ENCODE measurements at regions not wholly inside any gene's neighbourhood (a gene's known extent, or its start where the extent isn't known, plus 50 kb on each side); places are given as distances from the start of the nearest gene placed in this dataset.

DNA sequence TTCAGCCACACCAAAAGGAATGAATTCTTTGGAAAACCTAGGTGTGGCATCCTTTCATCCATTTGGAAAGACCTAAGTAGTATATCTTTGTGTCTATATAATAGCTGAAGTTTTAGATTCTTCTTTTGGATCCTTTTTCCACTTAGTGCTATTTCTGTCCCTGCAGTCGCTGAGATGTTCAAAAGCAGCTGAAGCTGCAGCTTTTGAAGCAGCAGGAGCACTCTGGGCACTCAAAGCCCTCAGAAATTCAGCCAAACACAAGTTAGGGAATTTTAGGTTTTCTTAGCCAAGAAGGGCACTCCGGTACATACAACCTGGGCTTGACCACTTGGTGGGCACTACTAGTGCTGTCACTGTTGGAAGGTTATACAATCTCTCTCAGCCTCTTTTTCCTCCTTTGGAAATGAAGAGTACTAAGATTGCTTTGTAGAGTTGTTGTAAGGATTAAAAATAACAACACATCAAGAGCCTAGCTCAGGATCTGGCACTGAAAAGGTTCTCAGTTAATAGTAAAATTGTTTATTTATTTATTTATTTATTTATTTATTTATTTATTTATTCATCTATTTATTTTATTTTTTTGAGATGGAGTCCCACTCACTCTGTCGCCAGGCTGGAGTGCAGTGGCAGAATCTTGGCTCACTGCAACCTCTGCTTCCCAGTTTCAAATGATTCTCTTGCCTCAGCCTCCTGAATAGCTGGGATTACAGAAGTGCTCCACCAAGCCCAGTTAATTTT lies 71.9 kb upstream of the SLC22A16 start:
- TF ChIP-seq, protein P1, sequence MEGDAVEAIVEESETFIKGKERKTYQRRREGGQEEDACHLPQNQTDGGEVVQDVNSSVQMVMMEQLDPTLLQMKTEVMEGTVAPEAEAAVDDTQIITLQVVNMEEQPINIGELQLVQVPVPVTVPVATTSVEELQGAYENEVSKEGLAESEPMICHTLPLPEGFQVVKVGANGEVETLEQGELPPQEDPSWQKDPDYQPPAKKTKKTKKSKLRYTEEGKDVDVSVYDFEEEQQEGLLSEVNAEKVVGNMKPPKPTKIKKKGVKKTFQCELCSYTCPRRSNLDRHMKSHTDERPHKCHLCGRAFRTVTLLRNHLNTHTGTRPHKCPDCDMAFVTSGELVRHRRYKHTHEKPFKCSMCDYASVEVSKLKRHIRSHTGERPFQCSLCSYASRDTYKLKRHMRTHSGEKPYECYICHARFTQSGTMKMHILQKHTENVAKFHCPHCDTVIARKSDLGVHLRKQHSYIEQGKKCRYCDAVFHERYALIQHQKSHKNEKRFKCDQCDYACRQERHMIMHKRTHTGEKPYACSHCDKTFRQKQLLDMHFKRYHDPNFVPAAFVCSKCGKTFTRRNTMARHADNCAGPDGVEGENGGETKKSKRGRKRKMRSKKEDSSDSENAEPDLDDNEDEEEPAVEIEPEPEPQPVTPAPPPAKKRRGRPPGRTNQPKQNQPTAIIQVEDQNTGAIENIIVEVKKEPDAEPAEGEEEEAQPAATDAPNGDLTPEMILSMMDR (IDR thresholded peaks at IDR 0.05), result no peak
- H3K4me1 ChIP-seq (ENCODE audit: control insufficient read depth in 1 of 2, insufficient read depth in 1 of 2, low read depth in 1 of 2, low read length in 1 of 2), result peaks cover 8 to 9% of the 10 kb centered on the region in 2 experiments
- H3K4me3 ChIP-seq (ENCODE audit: low read depth in 1 of 2, low read length in 1 of 2), result no peak overlapping the region

DNA sequence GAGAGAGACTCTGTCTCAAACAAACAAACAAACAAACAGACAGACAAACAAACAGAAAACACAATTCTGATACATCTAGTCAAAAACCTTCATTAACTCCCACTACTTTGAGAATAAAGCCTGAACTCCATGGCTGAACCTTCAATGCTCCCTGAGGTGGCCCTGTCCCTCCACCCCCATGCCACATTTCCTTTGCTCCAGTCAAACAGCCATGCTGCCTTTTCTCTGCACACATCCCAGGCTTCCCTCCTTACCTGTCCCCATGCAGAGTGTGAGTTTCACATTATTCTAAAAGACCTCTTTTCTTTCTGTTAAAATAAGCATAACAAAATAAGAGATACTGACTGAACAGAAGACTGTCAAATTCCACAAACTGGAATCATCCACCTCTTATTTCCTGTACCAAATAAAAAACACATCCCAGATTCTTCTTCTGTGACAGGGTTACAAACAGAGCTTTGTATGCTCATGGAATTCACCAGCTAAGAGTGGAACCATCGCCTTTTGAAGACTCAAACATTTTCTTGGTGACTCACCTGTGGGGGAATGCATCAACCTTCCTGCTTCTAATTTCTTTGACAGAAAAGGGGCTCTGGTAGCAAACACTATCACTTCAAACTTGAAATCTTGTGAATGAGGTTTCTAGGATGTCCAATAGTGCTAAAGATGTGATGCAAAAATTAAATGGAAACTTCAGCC lies 71.0 kb upstream of the SLC22A16 start:
- Histone ChIP-seq H3K27ac (no peak overlapping the region), H3K9me3 (no peaks in the 10 kb centered on the region), H3K36me3 (no peaks in the 10 kb centered on the region), H3K27me3 (no peaks in the 10 kb centered on the region), H3K4me1 (ENCODE audit: control insufficient read depth in 1 of 2, insufficient read depth in 1 of 2, low read depth in 1 of 2, low read length in 1 of 2) (peaks cover 11 to 12% of the 10 kb centered on the region in 2 experiments), H3K4me3 (ENCODE audit: low read depth in 1 of 2, low read length in 1 of 2) (no peak overlapping the region)
- TF ChIP-seq, protein P1 (IDR thresholded peaks at IDR 0.05), result no peak

More for the DNA sequence above, 71.9 kb upstream of the SLC22A16 start:
- H3K36me3 ChIP-seq, result no peaks in the 10 kb centered on the region
- H3K27ac ChIP-seq, result no peak overlapping the region
- no peaks in the 10 kb centered on the region for H3K9me3 ChIP-seq
- no peaks in the 10 kb centered on the region for H3K27me3 ChIP-seq

DNA sequence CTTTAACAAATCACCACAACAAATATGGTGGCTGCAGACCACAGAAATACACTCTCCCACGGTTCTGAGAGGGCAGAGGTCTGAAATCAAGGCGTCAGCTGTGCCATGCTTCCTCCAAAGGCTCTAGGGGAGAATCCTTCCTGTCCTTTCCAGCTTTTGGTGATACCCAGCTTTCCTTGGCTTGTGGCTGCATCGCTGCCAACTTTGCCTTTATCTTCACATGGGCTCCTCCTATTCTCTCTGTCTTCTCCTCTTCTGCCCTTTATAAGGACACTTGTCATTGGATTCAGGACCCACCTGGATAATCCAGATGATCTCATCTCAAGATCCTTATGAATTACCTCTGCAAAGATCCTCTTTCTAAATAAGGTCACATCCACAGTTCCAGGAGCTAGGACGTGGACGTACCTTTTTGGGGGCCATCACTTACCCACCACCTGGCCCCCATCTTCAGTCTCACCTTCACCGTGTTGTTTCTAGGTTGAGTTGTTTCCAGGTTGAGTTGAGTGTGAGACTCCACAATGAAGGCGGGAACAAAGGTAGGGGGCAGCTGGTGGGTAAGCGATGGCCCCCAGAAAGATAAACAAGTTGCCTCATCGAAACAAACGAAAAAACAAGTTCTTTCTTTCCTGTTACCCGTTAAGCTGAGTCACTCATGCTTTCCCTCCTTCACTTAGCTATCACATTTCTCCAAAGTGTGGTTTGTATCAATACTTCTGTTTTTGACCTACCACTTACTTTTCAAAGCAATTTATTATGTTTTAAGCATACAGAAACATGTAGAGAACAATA lies 68.9 kb upstream of the SLC22A16 start:
- Histone ChIP-seq H3K27me3 (no peaks in the 10 kb centered on the region), H3K9me3 (no peaks in the 10 kb centered on the region), H3K4me3 (ENCODE audit: low read depth in 1 of 2, low read length in 1 of 2) (no peak overlapping the region), H3K4me1 (ENCODE audit: control insufficient read depth in 1 of 2, insufficient read depth in 1 of 2, low read depth in 1 of 2, low read length in 1 of 2) (peaks cover 11 to 12% of the 10 kb centered on the region in 2 experiments), H3K27ac (no peak overlapping the region), H3K36me3 (no peaks in the 10 kb centered on the region)
- TF ChIP-seq, protein P1 (IDR thresholded peaks at IDR 0.05), result no peak

DNA sequence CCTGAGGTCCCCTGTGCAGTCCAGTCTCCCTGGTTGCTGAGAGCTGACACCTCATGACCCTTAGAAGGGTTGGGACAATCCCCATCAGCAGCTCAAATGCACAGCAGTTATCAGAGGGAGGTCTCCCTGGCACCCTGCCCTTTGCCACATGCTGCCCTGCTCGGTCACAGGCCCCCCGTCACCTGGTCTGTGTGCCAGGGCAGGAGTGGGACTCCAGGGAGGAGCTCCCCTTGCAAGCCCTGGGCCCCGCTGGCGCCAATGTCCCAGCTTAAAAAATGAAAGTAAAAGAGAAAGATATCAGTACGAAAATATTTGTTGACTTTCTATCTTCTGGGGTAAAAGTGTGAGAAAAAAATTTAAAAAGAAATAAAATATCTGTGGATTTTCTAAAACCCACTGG lies 68.1 kb upstream of the SLC22A16 start:
- Histone ChIP-seq H3K27me3 (no peaks in the 10 kb centered on the region), H3K36me3 (no peaks in the 10 kb centered on the region), H3K9me3 (no peaks in the 10 kb centered on the region), H3K27ac (no peak overlapping the region), H3K4me1 (ENCODE audit: control insufficient read depth in 1 of 2, insufficient read depth in 1 of 2, low read depth in 1 of 2, low read length in 1 of 2) (peaks cover 11 to 12% of the 10 kb centered on the region in 2 experiments), H3K4me3 (ENCODE audit: low read depth in 1 of 2, low read length in 1 of 2) (no peak overlapping the region)
- TF ChIP-seq, protein P1 (IDR thresholded peaks at IDR 0.05), result no peak

DNA sequence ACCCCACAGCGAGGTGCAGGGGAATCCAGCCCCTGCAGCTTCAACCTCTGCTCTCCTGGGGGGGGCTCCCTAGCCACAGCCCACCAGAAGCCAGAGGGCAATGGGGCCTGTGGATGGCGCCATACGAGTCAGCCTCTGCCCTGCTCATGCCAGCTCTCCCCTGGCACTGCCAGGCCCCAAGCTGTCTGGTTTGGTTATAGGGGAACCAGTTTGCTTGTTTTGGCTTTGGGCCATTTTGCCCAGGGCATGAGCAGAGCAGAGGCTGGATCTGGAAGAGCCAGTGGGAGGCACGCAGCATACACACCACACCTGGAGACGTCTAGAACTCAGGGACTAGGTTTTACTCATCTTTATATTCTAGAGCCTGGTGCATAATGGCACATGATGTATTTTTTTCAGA lies 66.7 kb upstream of the SLC22A16 start:
- peaks cover 11 to 12% of the 10 kb centered on the region in 2 experiments for H3K4me1 ChIP-seq (ENCODE audit: control insufficient read depth in 1 of 2, insufficient read depth in 1 of 2, low read depth in 1 of 2, low read length in 1 of 2)
- no peaks in the 10 kb centered on the region for H3K36me3 ChIP-seq
- H3K9me3 ChIP-seq, result no peaks in the 10 kb centered on the region
- H3K27me3 ChIP-seq, result no peaks in the 10 kb centered on the region
- H3K27ac ChIP-seq, result no peak overlapping the region
- TF ChIP-seq, protein P1 (IDR thresholded peaks at IDR 0.05), result no peak
- no peak overlapping the region for H3K4me3 ChIP-seq (ENCODE audit: low read depth in 1 of 2, low read length in 1 of 2)

All from neutrophil (primary cell).